HG03469 (cell line): ENCODE measurements at regions not wholly inside any gene's neighbourhood (a gene's known extent, or its start where the extent isn't known, plus 50 kb on each side); places are given as distances from the start of the nearest gene placed in this dataset.
"Not testable (repeated sequence)": the region's sequence is repeated elsewhere in the genome, so short reads cannot be mapped to it uniquely, and the experiment has no call there.

Experiments
- ATAC-seq: cut with Tn5 transposase; IDR thresholded peaks from one replicate; pipeline ENCODE4 v1.9.1; 2021; ENCODE audit warnings: mild to moderate bottlenecking, moderate library complexity, moderate number of reproducible peaks; ENCODE audit not compliant: unreplicated experiment

DNA sequence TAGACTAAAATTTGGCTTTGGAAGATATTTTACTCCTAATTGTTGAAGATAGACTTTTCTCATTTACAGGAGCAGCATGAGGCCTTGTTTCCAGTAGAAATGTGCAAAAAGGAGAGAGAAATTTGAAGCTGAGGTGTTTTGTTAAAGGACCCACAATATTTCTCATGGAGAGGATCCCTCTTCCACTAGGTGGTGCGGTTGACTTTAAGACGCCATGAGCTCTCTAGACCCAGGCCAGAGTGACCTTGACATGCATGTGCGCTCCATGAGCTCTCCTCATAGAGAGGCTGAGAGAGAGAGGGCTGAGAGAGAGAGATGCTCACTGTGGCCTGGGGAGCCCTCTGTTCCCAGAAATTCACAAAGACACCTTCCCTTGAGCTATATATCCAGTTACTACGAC is 861.2 kb upstream of the EYS start:
- ATAC-seq = no peak

DNA sequence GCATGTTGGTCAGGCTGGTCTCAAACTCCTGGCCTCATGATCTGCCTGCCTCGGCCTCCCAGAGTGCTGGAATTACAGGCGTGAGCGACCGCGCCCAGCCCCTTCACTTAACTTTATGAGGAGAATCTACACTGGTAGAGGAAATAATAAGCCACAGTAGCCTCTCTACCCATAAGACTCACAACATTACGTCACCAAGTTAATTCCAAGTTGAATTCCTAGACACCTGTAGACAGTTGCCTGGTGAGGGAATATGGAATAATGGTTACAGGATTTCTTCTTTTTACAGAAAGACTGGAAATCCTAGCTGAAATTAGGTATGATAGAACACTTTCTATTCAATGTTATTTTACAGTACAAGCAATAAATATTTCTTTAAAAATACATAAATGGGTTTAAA is 854.5 kb upstream of the EYS start:
- no peak for ATAC-seq

DNA sequence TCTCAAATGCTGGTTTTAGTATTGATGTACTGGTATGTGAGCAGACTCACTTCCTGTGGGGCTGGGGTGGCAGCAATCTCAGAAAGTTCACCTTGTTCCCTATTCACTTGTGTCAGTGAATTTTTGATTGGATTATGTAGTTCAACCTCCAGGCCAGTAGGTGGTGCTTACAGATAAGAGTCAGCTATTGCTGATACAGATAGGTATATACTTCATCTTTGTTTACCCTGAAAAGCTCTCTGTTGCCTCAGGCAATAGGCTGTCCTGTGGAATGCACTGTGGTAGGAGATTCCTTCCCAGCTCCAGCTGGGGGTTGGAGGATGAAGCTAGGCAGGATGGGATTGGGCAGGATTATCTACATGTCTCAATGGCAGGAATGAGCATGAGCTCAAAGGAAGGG is 851.2 kb upstream of the EYS start:
- ATAC-seq = no peak

DNA sequence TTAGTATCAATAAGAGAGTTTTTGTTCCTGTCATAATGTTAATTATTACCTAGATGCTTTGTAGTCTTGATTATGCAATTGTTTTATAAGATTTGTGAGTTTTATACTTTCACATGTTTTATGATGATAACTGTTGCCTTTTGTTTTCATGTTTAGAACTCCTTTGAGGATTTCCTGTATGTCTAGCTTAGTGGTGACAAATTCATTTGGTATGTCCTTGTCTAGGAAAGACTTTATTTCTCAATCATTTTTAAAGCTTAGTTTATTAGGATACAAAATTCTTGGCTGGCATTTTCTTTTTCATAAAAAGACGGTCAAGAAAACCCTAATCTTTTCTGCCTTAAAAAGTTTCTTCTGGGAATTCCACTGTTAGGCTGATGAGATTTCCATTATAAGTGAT is 849.9 kb upstream of the EYS start:
- ATAC-seq = no peak

DNA sequence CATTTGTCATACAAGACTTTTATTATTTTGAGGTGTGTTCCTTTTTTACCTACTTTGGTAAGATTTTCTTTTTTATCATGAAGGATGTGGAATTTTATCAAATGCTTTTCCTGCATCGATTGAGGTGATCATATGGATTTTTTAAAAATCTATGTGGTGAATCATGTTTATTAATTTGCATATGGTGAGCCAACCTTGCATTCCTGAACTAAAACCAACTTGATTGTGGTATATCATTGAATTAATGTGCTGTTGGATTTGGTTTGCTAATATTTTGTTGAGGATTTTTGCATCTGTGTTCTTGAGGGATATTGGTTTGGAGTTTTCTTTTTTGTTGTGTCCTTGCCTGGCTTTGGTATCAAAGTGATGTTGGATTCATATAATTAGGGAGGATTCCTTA is 848.1 kb upstream of the EYS start:
- ATAC-seq = no peak

DNA sequence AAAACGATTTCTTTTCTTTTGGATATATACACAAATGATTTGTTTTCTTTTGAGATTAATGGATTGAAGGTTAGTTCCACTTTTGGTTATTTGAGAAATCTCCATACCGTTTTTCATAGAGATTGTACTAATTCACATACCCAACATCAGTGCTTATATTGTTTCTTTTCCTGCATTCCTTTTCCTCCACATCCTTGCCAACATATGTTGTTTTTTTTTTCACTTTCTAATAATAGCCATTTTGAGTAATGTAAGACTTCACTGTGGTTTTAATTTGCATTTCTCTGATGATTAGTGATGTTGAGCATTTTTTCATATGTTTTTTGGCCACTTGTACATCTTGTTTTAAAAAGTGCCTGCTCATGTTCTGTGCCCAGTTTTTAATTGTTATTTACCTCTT is 846.4 kb upstream of the EYS start:
- no peak for ATAC-seq

DNA sequence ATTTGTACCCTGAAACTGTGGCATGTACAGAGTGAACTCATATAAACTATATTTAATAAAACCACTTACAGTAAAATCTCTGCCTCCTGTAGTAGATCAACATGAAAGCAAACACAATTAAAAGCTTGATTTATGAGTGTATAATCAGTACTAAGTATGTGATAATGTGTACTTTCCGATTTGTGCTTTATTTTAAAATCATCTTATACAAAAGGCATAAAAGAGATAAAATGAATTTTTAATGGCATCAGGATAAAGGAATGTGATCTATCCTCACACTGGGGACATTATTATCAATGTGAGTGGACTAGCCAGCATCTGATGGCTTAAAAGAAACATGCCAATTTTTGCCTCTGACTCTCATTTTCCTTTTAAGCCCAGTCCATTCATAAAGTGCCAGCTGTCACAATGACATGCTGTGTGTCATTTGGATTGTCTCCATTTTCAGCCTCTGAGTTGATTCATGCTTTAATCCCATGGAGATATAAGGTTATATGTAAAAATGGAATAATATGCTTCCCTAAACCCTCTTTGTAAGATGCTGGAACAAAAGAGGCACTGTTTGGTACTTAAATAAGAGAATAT is 831.6 kb upstream of the EYS start:
- no peak for ATAC-seq

DNA sequence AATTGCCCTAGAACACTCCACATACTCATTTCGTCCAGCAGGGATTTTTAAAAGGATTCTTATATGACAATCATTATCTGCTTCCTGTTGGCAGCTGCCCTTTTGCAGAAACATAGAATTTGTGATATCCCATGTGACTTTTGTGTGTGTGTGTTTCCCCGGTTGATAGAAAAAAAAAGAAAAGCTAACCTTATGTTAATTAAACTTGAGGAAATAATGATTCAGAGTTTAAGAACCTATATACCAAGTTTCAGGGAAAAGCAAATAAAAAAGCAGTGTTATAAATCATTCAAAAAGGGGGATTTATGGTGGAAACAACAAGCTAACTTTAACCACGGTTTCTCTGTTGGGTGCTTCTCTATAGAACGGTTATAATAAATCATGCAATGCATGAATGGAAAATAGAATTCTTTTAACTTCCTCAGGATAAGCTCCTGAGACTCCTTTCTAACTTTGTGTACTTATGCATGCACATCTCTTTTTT is 826.9 kb upstream of the EYS start:
- ATAC-seq = no peak

DNA sequence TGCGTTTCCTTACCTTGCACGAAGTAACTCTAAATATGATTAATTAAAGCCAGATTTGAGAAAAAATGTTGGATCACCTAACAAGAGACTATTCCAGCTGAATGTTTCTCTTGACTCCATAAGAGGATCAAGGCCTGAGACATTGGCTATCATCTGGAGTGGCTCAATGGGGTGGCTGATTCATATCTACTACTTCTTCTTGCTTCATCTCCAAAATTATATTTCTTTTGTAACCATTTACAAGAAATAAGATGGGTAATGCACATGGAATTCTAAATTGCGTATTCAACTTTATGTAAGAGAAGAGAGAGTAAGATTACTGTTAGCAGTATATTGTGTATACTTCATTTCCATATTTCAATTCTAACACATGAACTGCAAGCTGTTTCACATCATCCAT is 819.0 kb upstream of the EYS start:
- ATAC-seq = no peak

DNA sequence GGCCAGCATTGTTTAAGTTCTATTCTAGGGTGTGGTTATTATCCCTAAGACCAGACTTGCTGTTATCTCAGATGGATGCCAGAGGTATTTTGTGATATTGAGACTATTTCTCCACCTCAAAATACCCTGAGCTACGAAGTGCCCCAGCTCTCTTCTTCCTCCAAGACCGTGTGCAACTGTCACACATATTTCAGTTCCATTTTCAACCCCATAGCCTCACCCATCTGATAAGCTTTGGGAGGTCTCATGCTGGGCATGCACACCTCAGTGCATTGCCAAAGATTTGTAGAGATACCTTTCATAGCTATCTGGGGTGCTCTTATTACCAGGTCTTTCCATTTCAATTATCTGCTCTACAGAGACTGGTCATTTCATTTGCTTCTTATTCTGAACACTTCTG is 815.8 kb upstream of the EYS start:
- ATAC-seq = no peak

DNA sequence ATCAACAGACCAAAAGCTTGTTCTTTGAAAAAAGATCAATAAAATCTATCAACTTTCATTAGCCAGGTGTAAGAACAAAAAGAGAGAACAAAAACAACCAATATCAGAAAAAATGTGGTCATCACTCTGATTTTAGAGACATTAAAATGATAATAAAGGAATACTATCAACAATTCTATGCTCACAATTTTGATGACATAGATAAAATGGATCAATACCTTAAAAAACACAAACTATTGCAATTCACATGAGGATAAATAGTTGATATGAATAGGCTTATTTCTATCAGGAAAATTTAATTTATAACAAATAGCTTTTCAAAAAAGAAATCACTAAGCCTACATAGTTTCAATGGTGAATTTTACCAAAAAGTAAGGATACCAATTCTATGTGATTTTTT is 809.4 kb upstream of the EYS start:
- ATAC-seq = no peak

DNA sequence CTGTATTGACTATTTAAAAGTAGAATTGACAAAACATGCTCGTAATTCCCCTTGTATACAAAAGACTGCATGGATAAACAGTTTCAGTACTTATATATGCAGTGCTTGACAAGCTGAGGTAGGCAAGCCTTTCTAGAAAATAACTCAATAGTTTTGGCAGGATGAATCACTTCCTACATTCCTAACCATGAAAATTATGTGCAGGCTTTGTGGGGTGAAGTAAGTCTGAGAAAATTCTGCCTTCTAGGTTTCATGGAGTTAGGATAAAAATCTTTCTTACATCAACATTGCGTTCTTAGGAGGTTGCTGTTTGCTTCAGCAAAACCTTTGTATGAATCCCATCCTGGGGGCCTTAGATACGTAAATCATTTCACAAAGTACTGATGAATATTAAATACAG is 801.4 kb upstream of the EYS start:
- ATAC-seq = no peak

DNA sequence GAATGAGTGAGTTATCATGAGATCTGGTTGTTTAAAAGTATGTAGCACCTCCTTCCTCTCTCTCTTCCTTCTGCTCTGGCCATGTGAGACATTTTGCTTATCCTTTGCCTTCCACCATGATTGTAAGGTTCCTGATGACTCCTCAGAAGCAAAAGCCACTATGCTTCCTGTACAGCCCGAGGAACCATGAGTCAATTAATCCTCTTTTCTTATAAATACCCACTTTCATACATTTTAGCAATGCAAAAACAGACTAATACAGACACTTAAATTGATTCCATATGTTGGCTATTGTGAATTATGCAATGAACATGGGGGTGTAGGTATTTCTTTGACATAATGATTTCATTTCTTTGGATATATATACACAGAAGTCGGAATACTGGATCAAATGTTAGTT is 792.8 kb upstream of the EYS start:
- ATAC-seq = no peak

DNA sequence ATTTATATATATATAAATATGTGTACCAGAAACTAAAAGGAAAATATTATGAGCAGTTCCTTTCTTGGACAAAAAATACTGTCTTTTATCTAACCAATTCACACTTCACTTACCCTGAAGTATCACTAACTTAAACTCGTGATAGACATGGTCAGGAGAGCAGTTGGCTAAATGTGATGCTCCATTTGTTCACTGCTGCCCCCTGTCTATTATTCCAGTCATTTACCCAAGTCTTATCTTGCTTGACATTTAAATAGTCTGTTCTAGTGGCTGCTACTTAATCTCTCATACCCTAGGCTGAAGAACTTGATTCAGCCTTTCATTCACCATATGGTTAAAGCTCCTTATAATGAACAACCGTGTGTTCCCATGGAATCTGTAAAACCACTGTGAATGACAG is 789.6 kb upstream of the EYS start:
- ATAC-seq = no peak

DNA sequence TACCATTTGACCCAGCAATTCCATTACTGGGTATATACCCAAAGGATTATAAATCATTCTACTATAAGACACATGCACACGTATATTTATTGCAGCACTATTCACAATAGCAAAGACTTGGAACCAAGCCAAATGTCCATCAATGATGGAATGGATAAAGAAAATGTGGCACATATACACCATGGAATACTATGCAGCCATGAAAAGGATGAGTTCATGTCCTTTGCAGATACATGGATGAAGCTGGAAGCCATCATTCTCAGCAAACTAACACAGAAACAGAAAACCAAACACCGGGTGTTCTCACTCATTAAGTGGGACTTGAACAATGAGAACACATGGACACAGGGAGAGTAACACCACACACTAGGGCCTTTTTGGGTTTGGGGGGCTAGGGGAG is 787.6 kb upstream of the EYS start:
- not testable (repeated sequence) for ATAC-seq

DNA sequence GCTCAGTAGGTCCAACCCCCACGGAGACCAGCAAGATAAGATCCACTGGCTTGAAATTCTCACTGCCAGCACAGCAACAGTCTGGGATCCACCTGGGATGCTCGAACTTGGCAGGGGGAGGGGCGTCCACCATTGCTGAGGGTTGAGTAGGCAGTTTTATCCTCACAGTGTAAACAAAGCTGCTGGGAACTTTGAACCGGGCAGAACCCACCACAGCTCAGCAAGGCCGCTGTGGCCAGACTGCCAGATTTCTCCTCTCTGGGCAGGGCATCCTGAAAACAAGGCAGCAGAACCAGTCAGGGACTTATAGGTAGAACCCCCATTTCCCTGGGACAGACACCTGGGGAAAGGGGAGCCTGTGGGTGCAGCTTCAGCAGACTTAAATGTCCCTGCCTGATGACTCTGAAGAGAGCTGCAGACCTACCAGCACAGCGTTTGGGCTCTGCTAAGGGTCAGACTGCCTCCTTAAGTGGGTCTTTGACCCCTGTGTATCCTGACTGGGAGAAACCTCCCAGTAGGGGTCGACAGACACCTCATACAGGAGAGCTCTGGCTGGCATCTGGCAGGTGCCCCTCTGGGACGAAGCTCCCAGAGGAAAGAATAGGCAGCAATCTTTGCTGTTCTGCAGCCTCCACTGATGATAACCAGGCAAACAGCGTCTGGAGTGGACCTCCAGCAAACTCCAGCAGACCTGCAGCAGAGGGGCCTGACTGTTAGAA is 782.4 kb upstream of the EYS start:
- no peak for ATAC-seq

DNA sequence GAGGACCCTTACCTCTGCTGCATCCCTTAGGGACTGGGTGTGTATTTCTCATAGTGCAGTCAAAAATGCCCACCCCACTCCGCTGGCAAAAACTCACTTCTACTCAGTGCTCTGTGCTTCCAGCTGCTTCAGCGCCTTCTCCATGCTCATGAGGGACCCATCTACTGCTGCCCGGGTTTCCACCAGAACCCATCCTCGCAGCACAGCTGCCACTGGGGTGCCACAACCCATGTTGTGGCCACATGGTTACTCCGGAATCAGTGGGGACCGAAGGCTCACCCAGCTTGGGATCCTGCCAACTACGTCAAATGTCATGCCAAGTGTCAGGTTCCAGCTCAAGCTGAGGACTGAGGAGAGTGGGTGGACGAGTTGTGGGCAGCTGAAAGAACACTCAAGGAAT is 774.2 kb upstream of the EYS start:
- ATAC-seq = no peak

DNA sequence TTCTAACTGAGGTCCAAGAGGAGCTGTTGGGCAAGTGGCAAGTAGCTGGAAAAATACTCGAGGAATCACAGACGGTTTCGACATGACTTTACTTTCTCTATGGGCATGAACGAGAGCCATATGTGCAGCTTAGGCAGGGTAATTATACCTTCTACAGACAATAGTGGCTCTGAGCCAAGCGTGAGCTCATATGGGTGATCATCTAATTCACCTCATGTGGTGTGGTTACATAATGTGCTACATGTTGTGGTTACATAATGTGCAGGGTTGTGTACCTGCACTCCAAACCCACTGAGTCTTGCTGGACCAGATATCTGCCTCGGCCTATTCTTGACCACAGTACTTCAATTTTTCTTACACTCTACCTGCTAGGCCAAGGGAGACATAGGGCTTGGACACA is 771.7 kb upstream of the EYS start:
- ATAC-seq = no peak

DNA sequence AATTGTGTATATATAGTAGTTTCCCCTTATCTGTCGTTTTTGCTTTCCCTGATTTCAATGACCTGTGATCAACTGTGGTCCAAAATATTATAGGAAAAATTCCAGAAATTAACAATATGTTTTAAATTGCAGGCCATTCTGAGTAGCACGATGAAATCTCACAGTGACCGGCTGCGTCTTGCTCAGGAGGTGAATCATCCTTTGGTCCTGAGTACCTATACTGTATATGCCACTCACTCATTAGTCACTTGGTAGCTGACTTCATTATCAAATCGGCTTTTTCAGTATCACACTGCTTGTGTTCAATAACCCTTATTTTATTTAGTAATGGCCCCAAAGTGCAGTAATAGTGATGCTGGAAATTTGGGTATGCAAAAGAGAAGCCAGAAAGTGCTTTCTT is 728.3 kb upstream of the EYS start:
- no peak for ATAC-seq

DNA sequence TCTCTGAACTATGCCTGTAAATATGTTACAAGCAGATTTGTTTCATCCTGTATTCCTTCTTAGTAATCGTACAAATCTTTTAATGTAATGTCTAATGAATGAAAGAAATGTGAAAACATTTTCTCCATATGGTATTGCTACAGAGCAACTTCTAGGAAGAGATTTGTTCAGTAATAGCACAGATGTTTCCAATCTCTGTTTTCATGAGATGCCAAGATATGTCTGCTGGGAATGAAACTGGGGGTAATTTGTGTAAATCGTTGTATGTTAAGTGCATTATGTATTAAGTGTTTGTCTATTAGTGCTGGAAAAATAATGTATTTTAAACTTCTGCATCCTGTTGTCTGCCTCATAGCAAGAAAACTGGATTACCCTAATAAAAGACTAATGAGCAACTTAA is 722.2 kb upstream of the EYS start:
- no peak for ATAC-seq

DNA sequence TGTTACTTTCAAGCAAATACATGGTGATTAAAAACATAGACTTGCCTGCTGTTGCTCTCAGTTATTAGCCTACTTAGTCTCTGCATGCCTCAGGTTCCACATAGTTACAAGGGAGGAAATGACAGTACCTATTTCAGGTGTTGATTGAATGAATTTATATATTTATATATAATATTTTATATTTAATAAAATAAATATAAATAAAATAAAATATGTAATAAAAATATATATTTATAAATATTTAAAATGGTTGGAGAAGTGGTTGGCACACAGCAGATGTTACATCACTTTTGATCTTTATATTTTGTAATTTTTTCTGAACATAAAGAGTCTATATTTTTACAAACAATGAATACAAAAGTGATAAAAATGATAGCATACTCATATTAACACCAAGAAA is 716.0 kb upstream of the EYS start:
- no peak for ATAC-seq

DNA sequence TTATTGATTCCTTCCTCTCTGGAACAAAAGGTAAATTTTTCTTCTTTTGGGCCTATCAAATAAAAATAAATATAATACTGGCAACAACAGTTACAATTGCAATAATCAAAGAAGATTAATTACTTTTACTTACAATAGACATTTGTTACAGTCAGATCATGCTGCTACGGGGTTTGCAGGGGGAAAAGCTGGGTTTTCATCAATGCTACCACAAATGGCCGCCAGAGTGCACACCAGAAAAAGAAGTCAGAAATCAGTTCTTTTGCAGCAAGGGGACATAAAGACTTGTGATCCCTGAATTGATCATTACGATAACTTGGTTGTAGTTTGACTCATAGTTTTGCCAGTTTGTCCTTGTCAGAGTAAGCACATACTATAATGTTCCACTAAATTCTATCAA is 714.5 kb upstream of the EYS start:
- no peak for ATAC-seq

DNA sequence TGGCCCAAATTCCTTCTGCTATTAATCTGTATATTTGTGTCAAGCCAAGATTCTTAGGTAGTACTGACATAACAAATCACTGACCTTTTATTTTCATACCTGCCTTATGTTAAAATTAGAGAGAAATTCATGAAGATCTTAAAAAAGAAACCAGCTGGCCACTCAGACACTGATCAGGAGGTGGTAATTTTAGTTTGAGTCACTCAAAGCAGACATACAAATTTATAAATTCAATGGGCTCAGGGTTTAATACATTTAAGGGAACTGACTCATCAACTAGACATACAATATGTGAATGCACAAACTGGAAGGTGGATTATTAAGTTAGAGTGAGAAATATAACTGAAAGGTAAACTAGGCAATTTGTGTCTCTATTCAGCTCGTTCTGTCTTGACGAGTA is 711.9 kb upstream of the EYS start:
- no peak for ATAC-seq
